ENCODE measurements at regions not wholly inside any gene's neighbourhood (a gene's known extent, or its start where the extent isn't known, plus 50 kb on each side); places are given as distances from the start of the nearest gene placed in this dataset.

- no peak for DNase-seq (ENCODE audit: low read depth)
- H3K4me3 ChIP-seq (ENCODE audit: low read depth, low read length): no peak overlapping the region
- no peak for TF ChIP-seq CTCF (IDR thresholded peaks at IDR 0.05; ENCODE audit: insufficient read depth, low read depth, low read length, missing control alignments)
Measured at GRCh38 chr6:102298051-102298450, 904.5 kb downstream of the GRIK2 start.
